ENCODE measurements at regions not wholly inside any gene's neighbourhood (a gene's known extent, or its start where the extent isn't known, plus 50 kb on each side); places are given as distances from the start of the nearest gene placed in this dataset.

GRCh38 chr16:7111265-7111664 lies 221.4 kb upstream of the RBFOX1 start:
- Histone ChIP-seq H3K9me2 (replicated peaks; ENCODE audit: insufficient read depth, low read length) (no peaks in the 10 kb centered on the region), H3K27ac (ENCODE audit: low read length) (no peak overlapping the region), H3K4me2 (ENCODE audit: low read depth, low read length, poor library complexity, severe bottlenecking) (no peak overlapping the region), H3K4me1 (ENCODE audit: low read length) (no peaks in the 10 kb centered on the region), H3K9ac (ENCODE audit: low read length) (no peak overlapping the region), H3K9me3 (ENCODE audit: low read length) (peaks cover 11% of the 10 kb centered on the region), H2AFZ (ENCODE audit: low read length) (no peak overlapping the region), H4K20me1 (ENCODE audit: insufficient read depth, low read depth, low read length) (no peaks in the 10 kb centered on the region), H3K79me2 (ENCODE audit: low read length) (no peaks in the 10 kb centered on the region), H3K36me3 (ENCODE audit: insufficient read depth, low read length) (no peaks in the 10 kb centered on the region), H3K27me3 (ENCODE audit: low read length) (no peaks in the 10 kb centered on the region), H3K4me3 (ENCODE audit: low read length) (no peak overlapping the region)
- DNase-seq, result no peak

- H3K9me3 ChIP-seq (ENCODE audit: low read length), result peaks cover 8% of the 10 kb centered on the region
- no peaks in the 10 kb centered on the region for H3K4me1 ChIP-seq (ENCODE audit: low read length)
- H3K4me2 ChIP-seq (ENCODE audit: low read depth, low read length, poor library complexity, severe bottlenecking), result no peak overlapping the region
- no peak for DNase-seq
- no peaks in the 10 kb centered on the region for H3K27me3 ChIP-seq (ENCODE audit: low read length)
- no peaks in the 10 kb centered on the region for H3K36me3 ChIP-seq (ENCODE audit: insufficient read depth, low read length)
- H3K9ac ChIP-seq (ENCODE audit: low read length), result no peak overlapping the region
- H4K20me1 ChIP-seq (ENCODE audit: insufficient read depth, low read depth, low read length), result no peaks in the 10 kb centered on the region
- no peak overlapping the region for H3K27ac ChIP-seq (ENCODE audit: low read length)
- no peak overlapping the region for H3K4me3 ChIP-seq (ENCODE audit: low read length)
- no peak overlapping the region for H2AFZ ChIP-seq (ENCODE audit: low read length)
- no peaks in the 10 kb centered on the region for H3K9me2 ChIP-seq (replicated peaks; ENCODE audit: insufficient read depth, low read length)
- H3K79me2 ChIP-seq (ENCODE audit: low read length), result no peaks in the 10 kb centered on the region
Observed at GRCh38 chr16:7107436-7107835, 225.2 kb upstream of the RBFOX1 start.

GRCh38 chr16:7103056-7103455 lies 229.6 kb upstream of the RBFOX1 start:
- H4K20me1 ChIP-seq (ENCODE audit: insufficient read depth, low read depth, low read length), result no peaks in the 10 kb centered on the region
- no peaks in the 10 kb centered on the region for H3K9me2 ChIP-seq (replicated peaks; ENCODE audit: insufficient read depth, low read length)
- H3K4me3 ChIP-seq (ENCODE audit: low read length), result no peak overlapping the region
- H3K9ac ChIP-seq (ENCODE audit: low read length), result no peak overlapping the region
- H3K9me3 ChIP-seq (ENCODE audit: low read length), result peaks cover 12% of the 10 kb centered on the region
- H2AFZ ChIP-seq (ENCODE audit: low read length), result no peak overlapping the region
- H3K36me3 ChIP-seq (ENCODE audit: insufficient read depth, low read length), result no peaks in the 10 kb centered on the region
- no peaks in the 10 kb centered on the region for H3K79me2 ChIP-seq (ENCODE audit: low read length)
- no peak for DNase-seq
- H3K27me3 ChIP-seq (ENCODE audit: low read length), result no peaks in the 10 kb centered on the region
- H3K4me1 ChIP-seq (ENCODE audit: low read length), result no peaks in the 10 kb centered on the region
- H3K27ac ChIP-seq (ENCODE audit: low read length), result no peak overlapping the region
- H3K4me2 ChIP-seq (ENCODE audit: low read depth, low read length, poor library complexity, severe bottlenecking), result no peak overlapping the region

GRCh38 chr16:7101054-7101453 lies 231.6 kb upstream of the RBFOX1 start:
- Histone ChIP-seq H3K36me3 (ENCODE audit: insufficient read depth, low read length) (no peaks in the 10 kb centered on the region), H4K20me1 (ENCODE audit: insufficient read depth, low read depth, low read length) (no peaks in the 10 kb centered on the region)
- DNase-seq, result no peak

GRCh38 chr16:7097518-7097917 lies 235.1 kb upstream of the RBFOX1 start:
- H3K79me2 ChIP-seq (ENCODE audit: low read length), result no peaks in the 10 kb centered on the region

More at GRCh38 chr16:7101054-7101453, 231.6 kb upstream of the RBFOX1 start:
- Histone ChIP-seq H3K9me2 (replicated peaks; ENCODE audit: insufficient read depth, low read length) (no peaks in the 10 kb centered on the region), H3K9ac (ENCODE audit: low read length) (no peak overlapping the region), H2AFZ (ENCODE audit: low read length) (no peak overlapping the region), H3K9me3 (ENCODE audit: low read length) (peaks cover 21% of the 10 kb centered on the region), H3K79me2 (ENCODE audit: low read length) (no peaks in the 10 kb centered on the region), H3K27me3 (ENCODE audit: low read length) (no peaks in the 10 kb centered on the region), H3K27ac (ENCODE audit: low read length) (no peak overlapping the region), H3K4me3 (ENCODE audit: low read length) (no peak overlapping the region), H3K4me2 (ENCODE audit: low read depth, low read length, poor library complexity, severe bottlenecking) (no peak overlapping the region), H3K4me1 (ENCODE audit: low read length) (no peaks in the 10 kb centered on the region)

GRCh38 chr16:7093511-7093910 lies 239.1 kb upstream of the RBFOX1 start:
- no peaks in the 10 kb centered on the region; the same call in 1 of the 2 replicates for H3K9me2 ChIP-seq (replicated peaks; ENCODE audit: insufficient read depth, low read length)
- no peak overlapping the region for H2AFZ ChIP-seq (ENCODE audit: low read length)
- H4K20me1 ChIP-seq (ENCODE audit: insufficient read depth, low read depth, low read length), result no peaks in the 10 kb centered on the region
- H3K4me1 ChIP-seq (ENCODE audit: low read length), result no peaks in the 10 kb centered on the region
- peaks cover 27% of the 10 kb centered on the region for H3K9me3 ChIP-seq (ENCODE audit: low read length)
- no peak for DNase-seq
- H3K4me3 ChIP-seq (ENCODE audit: low read length), result no peak overlapping the region
- no peaks in the 10 kb centered on the region for H3K36me3 ChIP-seq (ENCODE audit: insufficient read depth, low read length)
- no peaks in the 10 kb centered on the region for H3K79me2 ChIP-seq (ENCODE audit: low read length)
- no peak overlapping the region for H3K9ac ChIP-seq (ENCODE audit: low read length)
- H3K27me3 ChIP-seq (ENCODE audit: low read length), result no peaks in the 10 kb centered on the region
- H3K4me2 ChIP-seq (ENCODE audit: low read depth, low read length, poor library complexity, severe bottlenecking), result no peak overlapping the region
- H3K27ac ChIP-seq (ENCODE audit: low read length), result no peak overlapping the region

More at GRCh38 chr16:7097518-7097917, 235.1 kb upstream of the RBFOX1 start:
- Histone ChIP-seq H2AFZ (ENCODE audit: low read length) (no peak overlapping the region), H3K9me2 (replicated peaks; ENCODE audit: insufficient read depth, low read length) (no peaks in the 10 kb centered on the region), H3K9me3 (ENCODE audit: low read length) (peaks cover 28% of the 10 kb centered on the region), H3K4me3 (ENCODE audit: low read length) (no peak overlapping the region), H3K27ac (ENCODE audit: low read length) (no peak overlapping the region), H3K4me1 (ENCODE audit: low read length) (no peaks in the 10 kb centered on the region), H3K36me3 (ENCODE audit: insufficient read depth, low read length) (no peaks in the 10 kb centered on the region), H3K4me2 (ENCODE audit: low read depth, low read length, poor library complexity, severe bottlenecking) (no peak overlapping the region), H3K27me3 (ENCODE audit: low read length) (no peaks in the 10 kb centered on the region), H3K9ac (ENCODE audit: low read length) (no peak overlapping the region), H4K20me1 (ENCODE audit: insufficient read depth, low read depth, low read length) (no peaks in the 10 kb centered on the region)
- no peak for DNase-seq

GRCh38 chr16:7090628-7091115 lies 242.0 kb upstream of the RBFOX1 start:
- Histone ChIP-seq H3K27me3 (ENCODE audit: low read length) (no peaks in the 10 kb centered on the region), H4K20me1 (ENCODE audit: insufficient read depth, low read depth, low read length) (no peaks in the 10 kb centered on the region), H3K9ac (ENCODE audit: low read length) (no peak overlapping the region), H2AFZ (ENCODE audit: low read length) (no peak overlapping the region), H3K4me3 (ENCODE audit: low read length) (no peak overlapping the region), H3K79me2 (ENCODE audit: low read length) (no peaks in the 10 kb centered on the region), H3K36me3 (ENCODE audit: insufficient read depth, low read length) (no peaks in the 10 kb centered on the region), H3K4me1 (ENCODE audit: low read length) (no peaks in the 10 kb centered on the region), H3K4me2 (ENCODE audit: low read depth, low read length, poor library complexity, severe bottlenecking) (no peak overlapping the region), H3K9me3 (ENCODE audit: low read length) (peaks cover 14% of the 10 kb centered on the region; the same call in 1 of the 2 replicates), H3K9me2 (replicated peaks; ENCODE audit: insufficient read depth, low read length) (no peaks in the 10 kb centered on the region; the same call in 1 of the 2 replicates), H3K27ac (ENCODE audit: low read length) (no peak overlapping the region)
- DNase-seq, result no peak

- Histone ChIP-seq H3K4me3 (ENCODE audit: low read length) (no peak overlapping the region), H3K9me2 (replicated peaks; ENCODE audit: insufficient read depth, low read length) (no peaks in the 10 kb centered on the region; the same call in 1 of the 2 replicates), H3K9ac (ENCODE audit: low read length) (no peak overlapping the region), H2AFZ (ENCODE audit: low read length) (no peak overlapping the region), H3K9me3 (ENCODE audit: low read length) (peaks cover 14% of the 10 kb centered on the region; the same call in 1 of the 2 replicates), H3K79me2 (ENCODE audit: low read length) (no peaks in the 10 kb centered on the region), H4K20me1 (ENCODE audit: insufficient read depth, low read depth, low read length) (no peaks in the 10 kb centered on the region), H3K4me2 (ENCODE audit: low read depth, low read length, poor library complexity, severe bottlenecking) (no peak overlapping the region), H3K4me1 (ENCODE audit: low read length) (no peaks in the 10 kb centered on the region), H3K36me3 (ENCODE audit: insufficient read depth, low read length) (no peaks in the 10 kb centered on the region), H3K27ac (ENCODE audit: low read length) (no peak overlapping the region), H3K27me3 (ENCODE audit: low read length) (no peaks in the 10 kb centered on the region)
- no peak for DNase-seq
Observed at GRCh38 chr16:7089751-7090150, 242.9 kb upstream of the RBFOX1 start.

Data from Karpas-422 (cell line).